Choroid plexus epithelial cell (primary cell): ENCODE measurements at regions not wholly inside any gene's neighbourhood (a gene's known extent, or its start where the extent isn't known, plus 50 kb on each side); places are given as distances from the start of the nearest gene placed in this dataset.

ENCODE experiments used
- DNase-seq: peaks from one replicate; pipeline ENCODE4 v3.0.0-alpha.2; 2010; ENCODE audit warnings: low read depth
- H3K4me3 ChIP-seq: 2 replicates; pipeline ENCODE4 v1.5.1; 2011; ENCODE audit warnings: low read depth, mild to moderate bottlenecking, control low read depth, low read length, moderate library complexity
- CTCF ChIP-seq: conservative IDR thresholded peaks from 2 replicates; pipeline ENCODE4 v1.5.1; 2011; ENCODE audit warnings: low read depth, mild to moderate bottlenecking, control low read depth, inconsistent platforms, low read length, moderate library complexity

DNA sequence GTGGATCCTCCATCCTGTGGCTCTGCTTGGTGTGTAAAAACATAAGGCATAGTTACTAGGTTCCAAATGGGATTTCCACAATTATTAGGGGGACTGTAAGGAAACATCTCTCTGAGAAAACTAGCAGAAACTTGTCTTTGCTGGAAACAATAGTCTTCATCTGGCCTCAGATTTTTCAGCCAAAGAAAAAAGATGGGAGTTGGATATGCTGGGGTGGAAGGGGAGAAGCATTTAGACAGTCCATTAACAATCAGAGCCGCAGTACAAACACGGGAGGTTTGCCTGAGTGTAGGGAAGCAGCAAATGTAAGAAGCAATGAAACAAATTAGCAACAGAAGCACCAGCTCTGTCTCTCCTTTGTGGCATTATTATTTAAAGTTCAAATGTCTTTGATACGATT, 402.7 kb upstream of the ZNF608 start:
- H3K4me3 ChIP-seq, result no peak overlapping the region
- no peak for DNase-seq
- no peak for TF ChIP-seq CTCF

DNA sequence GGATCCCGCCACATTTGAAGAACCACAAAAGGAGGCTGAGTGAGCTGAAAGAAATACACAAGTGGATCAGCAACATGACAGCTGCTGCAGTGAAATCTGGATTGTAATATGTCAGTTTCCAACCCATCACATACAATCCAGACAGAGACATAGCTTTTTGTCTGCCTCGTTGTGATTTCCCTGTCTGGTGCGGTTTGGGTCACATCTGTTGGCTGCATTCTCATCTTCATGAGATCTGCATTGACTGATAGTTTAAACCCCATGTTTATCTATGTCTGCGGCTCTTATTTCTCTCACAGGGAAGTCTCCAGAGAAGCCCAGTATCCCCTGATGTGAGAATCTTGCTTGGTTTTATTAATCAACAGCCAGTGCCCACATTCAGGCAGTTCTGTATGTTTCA, 403.1 kb upstream of the ZNF608 start:
- TF ChIP-seq CTCF, result no peak
- H3K4me3 ChIP-seq, result no peak overlapping the region
- peak; percentile 48 for DNase-seq

GRCh38 chr5:125150041-125150669, 403.7 kb upstream of the ZNF608 start:
- no peak for TF ChIP-seq CTCF

GRCh38 chr5:125151150-125151900, 404.9 kb upstream of the ZNF608 start:
- no peak overlapping the region for H3K4me3 ChIP-seq
- no peak for DNase-seq
- TF ChIP-seq CTCF, result no peak

More at GRCh38 chr5:125150041-125150669, 403.7 kb upstream of the ZNF608 start:
- no peak overlapping the region for H3K4me3 ChIP-seq
- DNase-seq, result no peak

DNA sequence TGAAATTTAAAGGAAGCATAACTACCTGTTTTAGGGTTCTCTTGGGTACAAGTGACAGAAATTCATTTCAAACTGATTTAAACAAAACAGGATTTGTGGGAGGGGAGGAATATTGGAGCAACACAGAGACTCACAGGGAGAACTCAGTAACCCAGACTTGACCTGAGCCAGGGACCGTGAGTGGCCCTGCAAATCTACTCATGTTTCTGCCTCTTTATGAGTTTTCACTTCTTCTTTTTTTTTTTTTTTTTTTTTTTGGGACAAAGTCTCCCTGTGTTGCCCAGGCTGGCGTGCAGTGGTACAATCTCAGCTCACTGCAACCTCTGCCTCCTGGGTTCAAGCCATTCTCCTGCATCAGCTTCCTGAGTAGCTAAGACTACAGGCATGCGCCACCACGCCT, 405.6 kb upstream of the ZNF608 start:
- H3K4me3 ChIP-seq, result no peak overlapping the region
- no peak for TF ChIP-seq CTCF
- no peak for DNase-seq

GRCh38 chr5:125152461-125153189, 406.2 kb upstream of the ZNF608 start:
- DNase-seq, result no peak
- TF ChIP-seq CTCF, result no peak
- no peak overlapping the region for H3K4me3 ChIP-seq
